ENCODE measurements at regions not wholly inside any gene's neighbourhood (a gene's known extent, or its start where the extent isn't known, plus 50 kb on each side); places are given as distances from the start of the nearest gene placed in this dataset.
"Not testable (repeated sequence)": the region's sequence is repeated elsewhere in the genome, so short reads cannot be mapped to it uniquely, and the experiment has no call there.

DNA sequence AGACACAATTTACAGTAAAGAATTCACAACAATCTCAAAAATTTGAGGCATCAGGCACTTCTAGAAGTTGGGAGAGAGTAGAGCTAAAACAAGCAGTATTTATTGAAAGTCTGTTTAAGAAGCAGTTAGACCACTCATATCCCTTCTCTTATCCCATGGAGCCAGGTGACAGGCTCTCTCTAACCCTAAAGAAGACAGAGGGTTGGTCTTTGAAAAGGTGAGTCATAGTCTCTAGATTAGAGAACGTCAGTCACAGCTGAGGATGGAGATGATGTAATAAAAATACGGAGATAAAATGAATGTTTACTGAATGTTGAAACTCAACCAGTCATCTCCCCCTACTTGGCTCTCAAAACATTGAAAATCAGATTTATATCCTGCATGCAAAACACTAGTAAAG is 223.8 kb downstream of the CHIC2 start:
- ATAC-seq (no peak), DNase-seq (no peak)
- intact Hi-C loops (cut with DNase I) = no loop called here
- Histone ChIP-seq H3K27ac (no peak overlapping the region), H3K9me3 (peaks cover 0 to 3% of the 10 kb centered on the region in 2 donors), H3K4me1 (no peaks in the 10 kb centered on the region), H3K27me3 (no peaks in the 10 kb centered on the region), H3K4me3 (no peak overlapping the region), H3K36me3 (no peaks in the 10 kb centered on the region)
- TF ChIP-seq, protein P1, sequence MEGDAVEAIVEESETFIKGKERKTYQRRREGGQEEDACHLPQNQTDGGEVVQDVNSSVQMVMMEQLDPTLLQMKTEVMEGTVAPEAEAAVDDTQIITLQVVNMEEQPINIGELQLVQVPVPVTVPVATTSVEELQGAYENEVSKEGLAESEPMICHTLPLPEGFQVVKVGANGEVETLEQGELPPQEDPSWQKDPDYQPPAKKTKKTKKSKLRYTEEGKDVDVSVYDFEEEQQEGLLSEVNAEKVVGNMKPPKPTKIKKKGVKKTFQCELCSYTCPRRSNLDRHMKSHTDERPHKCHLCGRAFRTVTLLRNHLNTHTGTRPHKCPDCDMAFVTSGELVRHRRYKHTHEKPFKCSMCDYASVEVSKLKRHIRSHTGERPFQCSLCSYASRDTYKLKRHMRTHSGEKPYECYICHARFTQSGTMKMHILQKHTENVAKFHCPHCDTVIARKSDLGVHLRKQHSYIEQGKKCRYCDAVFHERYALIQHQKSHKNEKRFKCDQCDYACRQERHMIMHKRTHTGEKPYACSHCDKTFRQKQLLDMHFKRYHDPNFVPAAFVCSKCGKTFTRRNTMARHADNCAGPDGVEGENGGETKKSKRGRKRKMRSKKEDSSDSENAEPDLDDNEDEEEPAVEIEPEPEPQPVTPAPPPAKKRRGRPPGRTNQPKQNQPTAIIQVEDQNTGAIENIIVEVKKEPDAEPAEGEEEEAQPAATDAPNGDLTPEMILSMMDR (IDR thresholded peaks at IDR 0.05) = no peak

DNA sequence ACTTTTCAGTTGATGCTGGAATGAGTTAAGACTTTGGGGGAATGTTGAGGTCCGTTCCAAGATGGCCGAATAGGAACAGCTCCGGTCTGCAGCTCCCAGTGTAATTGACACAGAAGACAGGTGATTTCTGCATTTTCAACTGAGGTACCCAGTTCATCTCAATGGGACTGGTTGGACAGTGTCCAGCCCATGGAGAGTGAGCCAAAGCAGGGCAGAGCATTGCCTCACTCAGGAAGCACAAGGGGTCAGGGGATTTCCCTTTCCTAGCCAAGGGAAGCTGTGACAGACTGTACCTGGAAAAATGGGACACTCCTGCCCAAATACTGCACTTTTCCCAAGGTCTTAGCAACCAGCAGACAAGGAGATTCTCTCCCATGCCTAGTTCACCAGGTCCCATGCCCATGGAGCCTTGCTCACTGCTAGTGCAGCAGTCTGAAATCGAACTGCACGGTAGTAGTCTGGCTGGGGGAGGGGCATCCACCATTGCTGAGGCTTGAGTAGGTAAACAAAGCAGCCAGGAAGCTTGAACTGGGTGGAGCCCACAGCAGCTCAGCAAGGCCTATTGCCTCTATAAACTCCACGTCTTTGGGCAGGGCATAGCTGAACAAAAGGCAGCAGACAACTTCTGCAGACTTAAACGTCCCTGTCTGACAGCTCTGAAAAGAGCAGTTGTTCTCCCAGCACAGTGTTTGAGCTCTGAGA is 231.0 kb downstream of the CHIC2 start:
- ATAC-seq; H3K27ac ChIP-seq; H3K27me3 ChIP-seq; H3K4me3 ChIP-seq; H3K4me1 ChIP-seq; H3K36me3 ChIP-seq; intact Hi-C loops (cut with DNase I); DNase-seq: not testable (repeated sequence)
- H3K9me3 ChIP-seq = peaks cover 4 to 33% of the 10 kb centered on the region in 2 donors

DNA sequence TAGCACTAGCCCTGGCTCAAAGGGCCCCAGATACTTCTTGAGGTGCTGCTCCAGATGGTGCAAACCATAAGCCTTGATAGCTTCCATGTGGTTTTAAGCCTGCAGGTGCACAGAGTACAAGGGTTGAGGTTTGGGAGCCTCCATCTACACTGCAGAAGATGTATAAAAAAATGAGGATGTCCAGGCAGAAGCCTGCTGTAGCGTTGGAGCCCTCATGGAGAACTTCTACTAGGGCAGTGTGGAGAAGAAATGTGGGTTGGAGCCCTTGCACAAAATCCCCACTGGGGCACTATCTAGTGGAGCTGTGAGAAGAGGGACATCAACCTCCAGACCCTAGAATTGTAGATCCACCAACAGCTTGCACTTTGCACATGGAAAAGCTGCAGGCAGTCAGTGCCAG is 231.9 kb downstream of the CHIC2 start:
- intact Hi-C loops (cut with DNase I) = no loop called here
- no peak overlapping the region for H3K27ac ChIP-seq
- H3K4me3 ChIP-seq = no peak overlapping the region
- no peak for ATAC-seq
- DNase-seq = no peak
- H3K27me3 ChIP-seq = no peaks in the 10 kb centered on the region
- TF ChIP-seq, protein P1 (IDR thresholded peaks at IDR 0.05) = no peak
- H3K9me3 ChIP-seq = peaks cover 4 to 34% of the 10 kb centered on the region in 2 donors
- H3K36me3 ChIP-seq = no peaks in the 10 kb centered on the region
- H3K4me1 ChIP-seq = no peaks in the 10 kb centered on the region

DNA sequence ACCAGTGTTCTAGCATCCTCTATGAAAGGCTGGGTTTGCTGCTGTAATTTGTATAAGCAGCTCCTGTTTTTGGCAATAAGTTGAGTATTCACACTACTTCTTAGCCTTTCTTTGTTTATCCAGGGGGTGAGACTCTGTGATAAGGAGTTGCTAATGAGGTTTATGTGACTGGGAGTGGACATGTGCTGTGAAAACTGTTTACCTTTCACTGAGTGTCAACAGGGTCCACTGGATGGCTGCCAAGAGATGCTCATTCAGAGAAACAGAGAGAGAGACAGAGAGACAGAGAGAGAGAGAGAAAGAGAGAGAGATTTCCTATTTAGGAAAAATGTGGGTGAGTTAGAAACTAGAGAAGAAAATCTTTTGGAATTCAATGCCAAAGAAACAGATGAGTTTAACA is 233.9 kb downstream of the CHIC2 start:
- ATAC-seq (no peak), DNase-seq (peak in 2 of 4 donors; percentile 39 to 56)
- no peaks in the 10 kb centered on the region for H3K27me3 ChIP-seq
- no peak overlapping the region for H3K27ac ChIP-seq
- H3K9me3 ChIP-seq = peaks cover 4 to 34% of the 10 kb centered on the region in 2 donors
- TF ChIP-seq, protein P1 (IDR thresholded peaks at IDR 0.05) = no peak
- no peaks in the 10 kb centered on the region for H3K36me3 ChIP-seq
- no peak overlapping the region for H3K4me3 ChIP-seq
- H3K4me1 ChIP-seq = no peaks in the 10 kb centered on the region
- intact Hi-C loops (cut with DNase I) = no loop called here

DNA sequence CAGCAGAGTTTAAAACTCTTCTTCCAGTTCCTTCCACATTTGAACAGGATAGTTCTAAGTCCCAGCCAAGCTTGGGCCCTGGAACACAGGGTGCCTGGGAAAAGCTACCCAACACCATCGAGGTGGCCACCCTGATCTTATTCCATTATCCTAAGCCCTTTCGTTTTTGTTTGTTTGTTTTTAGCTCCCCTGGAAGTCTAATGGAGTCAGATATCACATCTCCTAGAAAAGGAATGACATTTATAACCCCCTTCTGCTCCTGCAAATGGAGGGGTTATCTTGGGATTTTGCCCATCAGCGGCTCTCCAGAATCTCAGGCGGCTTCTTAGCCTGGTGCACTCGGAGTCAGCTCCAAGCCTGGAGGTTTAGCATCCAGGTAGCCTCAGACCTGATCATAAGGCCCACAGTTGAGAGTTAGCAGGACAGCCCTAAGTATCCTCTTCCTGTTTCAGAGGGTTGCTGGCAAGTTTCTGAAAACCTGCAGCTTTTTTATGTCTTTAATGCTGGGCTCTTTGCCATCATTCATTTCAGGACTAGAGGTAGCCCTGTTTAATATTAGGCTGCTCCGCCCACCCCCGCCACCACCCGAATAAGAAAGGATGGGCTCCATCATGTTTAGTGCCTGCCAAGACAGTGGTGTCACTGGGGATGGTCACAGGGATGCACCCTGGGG is 230.0 kb upstream of the LNX1 start:
- no peaks in the 10 kb centered on the region for H3K36me3 ChIP-seq
- H3K27ac ChIP-seq = no peak overlapping the region
- TF ChIP-seq, protein P1 (IDR thresholded peaks at IDR 0.05) = no peak
- no peaks in the 10 kb centered on the region for H3K9me3 ChIP-seq
- H3K4me3 ChIP-seq = no peak overlapping the region
- DNase-seq = no peak
- no peaks in the 10 kb centered on the region for H3K4me1 ChIP-seq
- intact Hi-C loops (cut with DNase I) = no loop called here
- H3K27me3 ChIP-seq = no peaks in the 10 kb centered on the region
- no peak for ATAC-seq

All from left lung (tissue), 4 donors.